Activated T-cell treated with anti-CD3 and anti-CD28 coated beads for 1 hour (primary cell): ENCODE measurements at regions not wholly inside any gene's neighbourhood (a gene's known extent, or its start where the extent isn't known, plus 50 kb on each side); places are given as distances from the start of the nearest gene placed in this dataset.

ENCODE experiments used
- DNase-seq: peaks from one replicate; pipeline ENCODE4 v3.0.0-alpha.2; 2020; ENCODE audit warnings: low read depth

GRCh38 chr1:30268923-30269666 is 454.3 kb downstream of the MATN1 start:
- no peak for DNase-seq

DNA sequence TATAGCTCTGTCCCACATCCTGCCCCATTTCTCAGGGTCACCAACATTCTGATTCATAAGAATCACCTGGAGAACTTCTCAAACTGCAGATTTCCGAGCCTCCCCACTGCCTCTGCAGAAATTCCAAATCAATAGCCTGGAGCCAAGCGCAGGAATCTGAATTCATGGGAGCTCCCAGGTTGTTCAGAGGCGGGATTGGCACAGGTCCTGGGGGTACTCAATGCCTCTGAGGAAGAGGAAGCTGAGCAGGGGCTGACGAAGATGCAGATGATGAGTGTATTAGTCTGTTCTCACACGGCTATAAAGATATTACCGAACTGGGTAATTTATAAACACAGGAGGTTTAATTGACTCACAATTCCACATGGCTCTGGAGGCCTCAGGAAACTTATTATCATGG is 455.5 kb downstream of the MATN1 start:
- no peak for DNase-seq

DNA sequence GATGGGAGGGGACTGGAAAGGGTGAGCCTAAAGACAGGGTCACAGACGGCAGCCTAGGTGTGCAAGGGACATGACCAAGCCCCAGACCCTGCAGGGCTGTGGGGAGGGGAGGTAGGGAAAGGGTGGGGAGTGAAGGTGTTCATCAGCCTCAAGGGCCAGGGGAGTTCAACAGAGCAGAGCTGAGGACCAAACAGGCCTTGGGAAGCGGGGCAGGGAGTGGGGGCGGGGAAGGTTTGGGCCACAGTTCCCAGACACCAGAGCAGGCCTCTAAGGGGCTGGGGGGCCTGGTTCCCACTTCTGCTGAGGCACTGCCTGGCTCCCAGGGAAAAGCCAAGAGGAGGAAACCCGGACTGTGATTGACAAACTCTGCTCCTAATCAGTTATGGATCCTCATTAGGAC is 456.3 kb downstream of the MATN1 start:
- no peak for DNase-seq

- DNase-seq = no peak
Measured at GRCh38 chr1:30265127-30266070, 458.0 kb downstream of the MATN1 start.

- DNase-seq = no peak
Measured at GRCh38 chr1:30264672-30265025, 458.7 kb downstream of the MATN1 start.

GRCh38 chr1:30263888-30264671 is 459.3 kb downstream of the MATN1 start:
- DNase-seq = no peak

GRCh38 chr1:30263405-30263804 is 460.0 kb downstream of the MATN1 start:
- no peak for DNase-seq

DNA sequence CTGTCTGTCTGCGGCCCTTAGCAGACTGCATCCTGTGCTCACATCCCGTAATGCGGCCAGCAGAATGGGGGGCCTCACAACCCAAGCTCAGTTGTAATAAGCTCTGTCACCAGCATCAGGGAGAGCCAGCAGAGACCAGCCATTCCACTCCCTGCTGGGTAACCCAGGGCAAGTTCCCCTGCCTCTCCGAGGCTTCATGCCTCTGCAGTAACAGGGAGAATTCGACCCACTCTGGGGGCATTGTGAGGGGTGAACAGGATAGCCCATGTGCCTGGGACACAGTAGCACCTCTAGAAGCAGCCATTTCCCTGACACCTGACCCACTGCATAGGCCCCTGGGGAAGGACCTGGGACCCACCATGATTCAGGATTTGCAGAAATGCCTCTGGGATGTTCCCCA is 461.2 kb downstream of the MATN1 start:
- DNase-seq = no peak

- no peak for DNase-seq
Measured at GRCh38 chr1:30260318-30260717, 463.1 kb downstream of the MATN1 start.

GRCh38 chr1:30259631-30260030 is 463.8 kb downstream of the MATN1 start:
- no peak for DNase-seq

- no peak for DNase-seq
Measured at GRCh38 chr1:30258876-30259275, 464.5 kb downstream of the MATN1 start.

DNA sequence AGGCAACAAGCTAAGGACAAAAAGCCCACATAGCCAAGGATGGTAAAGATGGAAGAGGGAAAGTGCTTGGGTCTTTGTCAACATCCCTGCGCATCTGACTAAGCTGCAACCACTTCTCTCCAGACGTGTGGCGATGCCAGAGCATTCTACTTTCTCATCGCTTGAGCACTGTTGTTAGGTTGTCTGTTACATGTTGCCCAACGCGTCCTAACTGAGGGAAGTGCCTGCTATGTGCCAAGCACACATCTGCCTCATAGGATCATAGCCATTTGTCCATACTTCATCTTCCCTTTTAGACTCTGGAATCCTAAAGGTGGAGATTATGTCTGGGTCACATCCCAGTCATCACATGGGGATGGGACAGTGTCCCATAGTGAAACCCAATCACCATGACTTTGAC is 464.9 kb downstream of the MATN1 start:
- no peak for DNase-seq

DNA sequence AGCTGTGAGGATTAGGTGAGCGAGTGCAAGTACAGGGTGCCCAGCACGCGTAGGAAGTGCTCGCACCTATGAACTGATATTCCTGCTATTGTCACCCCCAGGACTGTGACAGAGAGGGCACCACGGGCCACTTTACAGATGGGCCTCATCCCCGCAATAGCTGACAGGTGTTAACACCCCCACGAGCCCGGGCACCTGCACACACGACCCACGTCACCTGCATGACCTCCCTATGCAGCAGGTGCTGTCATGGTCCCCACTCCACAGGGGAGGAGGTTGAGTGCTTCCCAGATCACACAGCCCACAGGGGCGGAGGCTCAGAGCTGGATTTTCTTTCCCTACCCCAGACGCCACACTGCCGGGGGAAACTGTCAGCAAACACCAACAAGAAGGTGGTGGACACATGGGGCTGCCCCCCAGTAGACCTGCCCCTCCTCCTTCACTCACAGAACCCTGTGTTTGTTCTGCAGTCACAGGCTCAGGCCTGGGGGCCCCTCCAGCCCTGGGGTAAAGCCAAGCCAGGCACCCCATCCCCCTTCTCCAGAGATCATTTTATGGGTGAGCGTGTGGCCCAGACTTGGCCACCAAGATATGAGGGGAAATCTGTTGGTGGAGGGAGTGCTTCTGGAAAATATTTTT is 465.5 kb downstream of the MATN1 start:
- no peak for DNase-seq

GRCh38 chr1:30257322-30257721 is 466.1 kb downstream of the MATN1 start:
- no peak for DNase-seq

DNA sequence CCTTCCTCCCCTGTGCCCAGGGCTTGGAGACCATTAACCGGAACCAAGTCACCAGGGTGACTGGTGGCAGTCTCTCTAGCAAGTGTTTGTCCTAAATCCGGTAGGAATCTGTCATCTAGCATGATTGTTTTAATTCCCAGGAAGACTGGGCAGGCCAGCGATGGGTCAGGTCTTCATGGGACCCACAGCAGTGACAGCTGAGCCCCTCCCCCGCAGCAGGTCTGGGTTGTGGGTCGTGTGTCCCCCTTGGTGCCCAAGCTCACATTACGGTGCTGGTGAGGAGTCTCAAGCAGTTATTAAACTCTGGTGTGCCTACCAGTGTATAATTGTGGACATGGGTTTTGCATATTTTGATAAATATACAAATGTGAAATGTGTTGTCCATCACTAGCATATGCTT is 466.5 kb downstream of the MATN1 start:
- no peak for DNase-seq

DNA sequence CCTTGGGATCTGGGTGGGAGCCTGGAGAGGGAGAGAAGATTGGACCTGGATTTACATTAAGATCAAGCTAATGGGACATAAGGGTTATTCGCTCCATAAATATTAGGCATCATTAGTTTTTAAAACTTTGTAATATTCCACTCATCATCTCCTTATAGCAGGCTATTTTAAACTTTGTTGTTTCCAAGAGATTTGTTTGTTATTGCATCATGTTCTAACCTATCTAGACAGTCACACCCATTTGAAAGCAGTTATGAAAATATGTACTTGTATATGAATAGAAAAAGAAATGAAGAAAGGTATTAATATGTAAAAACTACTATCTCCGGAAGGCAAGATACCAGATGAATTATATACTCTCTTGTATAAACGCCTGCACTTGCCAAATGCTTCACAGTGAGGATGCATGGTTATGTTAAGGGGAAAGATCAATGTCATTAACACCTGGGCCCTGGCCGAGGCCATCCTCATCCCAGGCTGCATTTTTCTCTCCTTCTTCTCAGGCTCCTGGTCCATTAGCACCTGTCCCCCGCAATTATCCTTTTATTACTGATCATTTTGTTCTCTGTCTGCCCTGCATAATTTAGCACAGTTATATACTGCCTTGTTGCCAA is 468.2 kb downstream of the MATN1 start:
- no peak for DNase-seq

DNA sequence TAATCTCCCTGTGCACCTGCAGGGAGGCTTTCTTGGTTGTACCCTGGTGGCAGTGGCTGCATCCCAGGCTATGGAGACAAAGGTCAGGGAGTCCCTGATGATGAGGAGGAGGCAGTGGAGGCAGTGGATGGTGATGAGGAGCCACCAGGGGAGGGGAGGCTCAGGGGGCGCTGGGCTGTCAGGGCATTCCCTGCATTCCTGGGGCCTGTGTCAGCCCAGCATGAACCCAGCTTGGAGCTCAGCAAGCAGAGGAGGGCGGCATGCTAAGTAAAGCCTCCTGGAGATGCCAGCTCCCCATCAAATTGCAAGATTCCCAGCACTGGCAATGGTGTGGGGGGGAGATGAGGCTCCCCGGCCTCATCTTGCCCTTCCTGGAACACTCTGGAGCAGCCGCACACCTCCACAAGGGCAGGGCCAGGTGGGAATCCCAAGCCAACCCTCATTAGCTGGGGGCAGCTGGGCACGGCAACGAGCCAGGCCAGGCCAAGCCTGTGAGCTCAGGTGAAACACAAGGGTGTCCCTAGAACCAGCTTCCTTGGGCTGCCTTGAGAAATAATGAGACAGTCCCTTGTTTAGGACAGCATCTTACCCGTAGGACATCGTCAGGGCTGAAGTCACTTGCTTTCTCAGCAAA is 469.5 kb downstream of the MATN1 start:
- DNase-seq = no peak

DNA sequence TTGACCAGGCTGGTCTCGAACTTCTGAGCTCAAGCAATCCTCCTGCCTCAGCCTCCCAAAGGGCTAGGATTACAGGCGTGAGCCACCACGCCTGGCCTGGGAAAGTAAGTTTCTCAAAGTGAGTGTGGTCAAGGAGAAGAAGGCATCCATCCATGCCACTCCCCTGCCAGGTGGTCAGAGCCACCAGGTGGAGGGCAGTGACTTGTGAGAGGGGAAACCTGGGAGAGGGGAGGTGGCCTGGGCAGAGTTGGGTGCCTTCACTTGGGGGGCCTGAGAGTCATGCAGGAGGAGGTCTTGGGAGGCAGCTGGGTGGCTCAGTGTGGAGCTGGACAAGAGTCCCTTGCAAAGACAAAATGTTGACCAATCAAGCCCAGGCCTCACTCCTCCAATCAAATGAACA is 470.0 kb downstream of the MATN1 start:
- DNase-seq = no peak

DNA sequence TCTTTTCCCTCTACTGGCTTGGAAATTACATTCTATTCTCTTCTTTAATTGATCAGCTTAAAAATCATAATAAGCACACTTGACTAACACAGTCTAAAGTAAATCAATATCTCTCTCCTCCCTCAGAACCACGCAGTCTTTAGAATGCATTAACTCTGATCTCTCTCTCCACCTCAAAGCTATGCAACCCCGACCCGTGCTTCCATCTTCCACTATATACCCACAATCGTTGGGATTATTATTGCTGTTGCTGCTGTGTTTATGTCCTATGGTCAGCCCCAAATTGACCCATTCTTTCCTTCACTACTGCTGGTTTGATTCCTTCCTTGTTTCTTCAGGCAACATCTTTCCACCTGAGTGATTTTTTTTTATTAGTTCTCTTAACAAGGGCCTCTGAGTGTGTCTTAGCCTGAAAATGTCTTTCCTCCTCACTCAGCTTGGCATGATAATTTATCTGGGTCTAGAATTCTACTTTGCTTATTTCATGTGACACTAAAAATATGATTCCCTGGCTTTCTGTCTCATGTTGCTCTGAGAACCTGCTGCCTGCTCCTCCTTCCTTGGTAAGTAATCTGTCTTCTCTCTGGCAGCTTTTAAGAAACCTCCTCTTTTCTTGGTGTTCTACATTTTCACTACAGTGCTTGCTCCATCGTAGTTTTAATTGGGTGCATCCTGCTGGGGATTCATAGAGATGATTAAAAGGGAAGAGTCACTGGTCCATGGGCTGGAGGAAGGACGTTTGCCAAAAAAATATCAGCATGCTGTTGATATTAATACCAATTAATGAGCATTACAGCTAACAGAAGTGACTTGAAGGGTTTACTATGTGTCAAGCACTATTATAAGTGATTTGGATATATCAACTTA is 472.2 kb downstream of the MATN1 start:
- DNase-seq = no peak

- no peak for DNase-seq
Measured at GRCh38 chr1:30250338-30250983, 472.9 kb downstream of the MATN1 start.
